Ascending aorta (tissue), 2 donors: ENCODE measurements at regions not wholly inside any gene's neighbourhood (a gene's known extent, or its start where the extent isn't known, plus 50 kb on each side); places are given as distances from the start of the nearest gene placed in this dataset.

Experiments
- DNase-seq, 2 donors: peaks; one replicate each; pipeline ENCODE4 v3.0.0-alpha.2; 2019; ENCODE audit warnings: low spot score in 2 of 2
- H3K27ac ChIP-seq, 2 donors: fragments of 200-600 bp; sonication (generic); one replicate each; pipeline ENCODE4 v1.5.1; 2016 to 2017; ENCODE audit warnings: mild to moderate bottlenecking in 1 of 2
- H3K27me3 ChIP-seq: fragments of 200-600 bp; sonication (generic); one replicate; pipeline ENCODE4 v1.5.1; 2017
- H3K36me3 ChIP-seq, 2 donors: fragments of 200-600 bp; sonication (generic); one replicate each; pipeline ENCODE4 v1.5.1; 2016
- H3K4me1 ChIP-seq, 2 donors: fragments of 200-600 bp; sonication (generic); one replicate each; pipeline ENCODE4 v1.5.1; 2016 to 2017; ENCODE audit warnings: mild to moderate bottlenecking in 1 of 2
- H3K4me3 ChIP-seq, 2 donors: fragments of 200-600 bp; sonication (generic); one replicate each; pipeline ENCODE4 v1.5.1; 2016 to 2017; ENCODE audit warnings: mild to moderate bottlenecking in 1 of 2
- H3K9me3 ChIP-seq, 2 donors: fragments of 200-600 bp; sonication (generic); one replicate each; pipeline ENCODE4 v1.5.1; 2016
- CTCF ChIP-seq, 3 experiments: fragments of 200-600 bp in 2 of 3; fragments of 450-650 bp in 1 of 3; sonication (generic) in 2 of 3; IDR thresholded peaks; one replicate each; pipeline ENCODE4 v1.5.1; 2016 to 2019; ENCODE audit warnings: antibody characterized with exemption in 3 of 3, mild to moderate bottlenecking in 1 of 3, moderate library complexity in 1 of 3
- intact Hi-C: fragments of 100-400 bp; cut with DNase I; formaldehyde crosslinking; loops from one replicate; pipeline ENCODE4 v1.15.1; 2023

GRCh38 chr19:29292153-29292552 lies 79.2 kb upstream of the UQCRFS1 start:
- H3K27ac ChIP-seq, result no peak overlapping the region
- no peaks in the 10 kb centered on the region for H3K27me3 ChIP-seq
- DNase-seq, result no peak
- TF ChIP-seq CTCF (IDR thresholded peaks at IDR 0.05), result no peak
- H3K9me3 ChIP-seq, result no peaks in the 10 kb centered on the region
- H3K36me3 ChIP-seq, result no peaks in the 10 kb centered on the region
- no peaks in the 10 kb centered on the region for H3K4me1 ChIP-seq
- H3K4me3 ChIP-seq, result no peak overlapping the region
- intact Hi-C loops, result no loop called here

- H3K27me3 ChIP-seq, result no peaks in the 10 kb centered on the region
- no peaks in the 10 kb centered on the region for H3K4me1 ChIP-seq
- no peak overlapping the region for H3K27ac ChIP-seq
- TF ChIP-seq CTCF (IDR thresholded peaks at IDR 0.05), result no peak
- H3K9me3 ChIP-seq, result no peaks in the 10 kb centered on the region
- no peaks in the 10 kb centered on the region for H3K36me3 ChIP-seq
- no peak overlapping the region for H3K4me3 ChIP-seq
- no peak for DNase-seq
- intact Hi-C loops, result no loop called here
These were observed 79.6 kb upstream of the UQCRFS1 start for GRCh38 chr19:29292562-29292961.

- Histone ChIP-seq H3K9me3 (no peaks in the 10 kb centered on the region), H3K27me3 (no peaks in the 10 kb centered on the region), H3K36me3 (no peaks in the 10 kb centered on the region), H3K4me1 (no peaks in the 10 kb centered on the region), H3K4me3 (no peak overlapping the region), H3K27ac (no peak overlapping the region)
- no peak for TF ChIP-seq CTCF (IDR thresholded peaks at IDR 0.05)
- DNase-seq, result no peak
- intact Hi-C loops, result no loop called here
These were observed 80.3 kb upstream of the UQCRFS1 start for GRCh38 chr19:29293292-29293691.

GRCh38 chr19:29293736-29294342 lies 80.9 kb upstream of the UQCRFS1 start:
- H3K36me3 ChIP-seq, result no peaks in the 10 kb centered on the region
- H3K27me3 ChIP-seq, result no peaks in the 10 kb centered on the region
- intact Hi-C loops, result no loop called here
- TF ChIP-seq CTCF (IDR thresholded peaks at IDR 0.05), result no peak
- H3K27ac ChIP-seq, result no peak overlapping the region
- no peaks in the 10 kb centered on the region for H3K9me3 ChIP-seq
- DNase-seq, result no peak
- no peak overlapping the region for H3K4me3 ChIP-seq
- no peaks in the 10 kb centered on the region for H3K4me1 ChIP-seq

- intact Hi-C loops, result no loop called here
- no peaks in the 10 kb centered on the region for H3K9me3 ChIP-seq
- no peaks in the 10 kb centered on the region for H3K27me3 ChIP-seq
- no peaks in the 10 kb centered on the region for H3K36me3 ChIP-seq
- TF ChIP-seq CTCF (IDR thresholded peaks at IDR 0.05), result no peak
- no peak overlapping the region for H3K27ac ChIP-seq
- H3K4me1 ChIP-seq, result no peaks in the 10 kb centered on the region
- no peak for DNase-seq
- no peak overlapping the region for H3K4me3 ChIP-seq
These were observed 81.4 kb upstream of the UQCRFS1 start for GRCh38 chr19:29294343-29294811.

GRCh38 chr19:29295285-29295684 lies 82.3 kb upstream of the UQCRFS1 start:
- TF ChIP-seq CTCF (IDR thresholded peaks at IDR 0.05), result no peak
- Histone ChIP-seq H3K9me3 (no peaks in the 10 kb centered on the region), H3K4me3 (no peak overlapping the region), H3K4me1 (no peaks in the 10 kb centered on the region), H3K27me3 (no peaks in the 10 kb centered on the region), H3K36me3 (no peaks in the 10 kb centered on the region), H3K27ac (no peak overlapping the region)
- DNase-seq, result no peak
- intact Hi-C loops, result no loop called here
